HG03575 (cell line): ENCODE measurements at regions not wholly inside any gene's neighbourhood (a gene's known extent, or its start where the extent isn't known, plus 50 kb on each side); places are given as distances from the start of the nearest gene placed in this dataset.

Experiments
- ATAC-seq: cut with Tn5 transposase; IDR thresholded peaks from one replicate; pipeline ENCODE4 v1.9.1; 2021; ENCODE audit not compliant: unreplicated experiment, insufficient number of reproducible peaks, low FRiP score; ENCODE audit errors: extremely low read depth

- peak; percentile 80 for ATAC-seq
Observed at GRCh38 chr6:113642714-113643406, 214.3 kb upstream of the MARCKS start.

GRCh38 chr6:113643407-113643770, 213.8 kb upstream of the MARCKS start:
- ATAC-seq, result no peak

DNA sequence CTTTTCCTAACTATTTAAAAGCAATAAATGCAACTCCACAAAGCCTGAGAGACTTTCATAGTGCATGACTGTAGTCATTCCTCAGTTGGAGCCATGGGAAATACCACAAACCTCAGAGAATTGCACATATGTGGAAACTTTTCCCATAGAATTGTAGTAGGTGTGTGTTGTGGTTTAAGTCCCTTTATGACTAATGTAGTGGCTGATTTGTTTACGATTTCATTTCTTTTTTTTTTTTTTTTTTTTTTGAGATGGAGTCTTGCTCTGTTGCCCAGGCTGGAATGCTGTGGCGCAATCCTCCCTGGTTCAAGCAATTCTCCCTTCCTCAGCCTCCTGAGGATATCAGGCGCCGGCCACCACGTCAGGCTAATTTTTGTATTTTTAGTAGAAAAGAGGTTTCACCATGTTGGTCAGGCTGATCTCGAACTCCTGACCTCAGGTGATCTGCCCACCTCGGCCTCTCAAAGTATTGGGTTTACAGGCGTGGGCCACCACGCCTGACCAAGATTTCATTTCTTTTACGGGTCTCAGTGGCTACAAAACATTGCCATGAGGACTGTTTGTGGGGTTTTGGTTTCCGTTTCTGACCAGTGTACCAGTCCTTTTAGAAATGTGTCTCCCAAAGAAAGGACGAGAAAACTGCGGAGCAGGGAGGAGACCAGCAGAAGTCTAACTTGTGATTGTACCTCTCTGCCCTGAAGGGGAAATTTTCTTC, 212.1 kb upstream of the MARCKS start:
- no peak for ATAC-seq

- no peak for ATAC-seq
Observed at GRCh38 chr6:113645576-113645970, 211.6 kb upstream of the MARCKS start.

DNA sequence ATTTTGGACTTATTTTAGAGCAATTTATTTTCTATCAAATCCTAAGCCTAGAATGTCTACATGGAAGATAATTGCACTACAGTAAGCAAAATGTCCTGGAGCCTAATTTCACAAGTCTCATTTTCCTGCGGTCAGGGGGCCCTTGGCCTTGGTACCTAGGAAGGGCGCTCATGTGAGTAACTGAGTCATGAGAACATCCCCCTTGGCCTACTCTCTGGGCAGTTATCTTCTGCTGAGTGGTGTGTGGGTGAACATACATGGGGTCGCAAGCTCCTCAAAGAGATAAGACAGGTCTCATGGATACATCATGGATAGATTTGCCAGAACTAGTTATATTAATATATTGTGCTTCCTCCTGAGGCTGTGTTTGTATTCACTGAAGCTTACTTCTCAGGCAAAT, 211.2 kb upstream of the MARCKS start:
- ATAC-seq, result no peak

GRCh38 chr6:113646701-113647100, 210.4 kb upstream of the MARCKS start:
- ATAC-seq, result no peak

GRCh38 chr6:113647143-113647889, 209.8 kb upstream of the MARCKS start:
- no peak for ATAC-seq

DNA sequence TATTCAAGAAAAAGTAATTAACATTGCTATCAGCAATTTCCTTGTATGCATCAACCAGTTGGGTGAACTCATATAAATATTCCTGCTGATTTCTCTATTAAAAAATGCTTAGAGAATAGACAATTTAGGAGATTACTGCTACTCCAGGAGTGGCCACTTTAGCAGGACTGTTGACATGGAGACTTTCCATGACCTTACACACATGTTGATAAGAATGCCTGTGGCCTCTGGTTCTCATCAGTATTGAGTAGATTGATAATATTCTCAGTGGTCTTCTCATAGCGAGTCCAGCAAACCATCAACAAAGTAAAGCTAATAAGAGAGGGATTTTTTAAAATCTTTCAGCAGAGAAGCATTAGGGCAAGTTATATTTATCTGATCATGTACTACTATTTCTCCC, 208.4 kb upstream of the MARCKS start:
- no peak for ATAC-seq

- ATAC-seq, result no peak
Observed at GRCh38 chr6:113649276-113649675, 207.9 kb upstream of the MARCKS start.

DNA sequence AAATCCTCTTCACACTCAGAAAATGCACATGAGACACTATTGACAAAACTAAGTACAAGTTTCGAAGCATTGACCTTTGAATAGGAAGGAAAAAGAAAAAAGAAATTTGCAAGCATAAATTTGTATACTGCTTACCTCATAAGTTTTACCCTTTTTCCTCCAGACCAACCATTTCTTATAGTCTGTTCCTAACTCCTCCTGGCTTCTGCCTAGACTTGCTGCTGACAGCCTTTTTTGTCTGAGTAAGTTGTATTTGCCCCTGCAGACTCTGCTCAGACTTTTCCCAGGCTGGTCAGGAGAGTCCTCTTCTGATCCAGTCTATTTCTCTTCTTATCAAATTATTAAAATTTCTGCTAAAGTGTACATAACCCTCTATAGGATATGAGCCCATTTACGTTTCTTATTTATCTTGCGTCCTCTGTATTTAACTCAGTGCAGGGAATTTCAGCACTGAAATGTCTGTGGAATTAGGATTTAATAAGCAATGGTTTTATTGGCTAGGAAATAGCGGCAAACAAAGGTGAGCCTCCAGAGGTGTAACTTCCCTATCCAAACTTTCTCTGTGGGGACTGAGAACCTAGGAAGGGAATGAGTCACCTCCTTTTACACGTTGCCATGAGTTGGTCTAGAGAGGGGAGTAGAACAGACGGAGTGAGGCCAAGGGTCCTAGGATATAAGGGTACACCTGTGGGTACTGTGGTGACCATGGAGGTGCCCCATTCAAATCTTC, 207.1 kb upstream of the MARCKS start:
- no peak for ATAC-seq

- no peak for ATAC-seq
Observed at GRCh38 chr6:113650610-113650979, 206.6 kb upstream of the MARCKS start.

DNA sequence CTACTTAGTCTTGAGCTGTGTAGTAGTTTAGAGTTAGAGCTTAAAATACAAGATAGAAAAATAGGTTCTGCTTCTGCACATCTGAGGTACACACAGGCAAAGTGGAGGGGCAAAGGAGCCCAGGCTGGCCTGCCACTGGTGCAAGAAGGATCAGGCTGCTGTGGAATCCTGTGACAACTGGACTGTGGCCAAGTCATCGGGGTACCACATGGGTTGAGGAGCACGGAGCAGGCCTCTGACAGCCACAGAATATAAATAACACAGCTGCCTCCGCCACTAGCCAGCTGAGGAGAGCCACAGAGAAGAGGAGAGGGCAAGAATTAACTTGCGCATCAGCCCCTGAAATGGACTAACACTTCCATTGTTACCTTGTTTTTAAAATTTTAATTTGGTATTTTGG, 206.0 kb upstream of the MARCKS start:
- ATAC-seq, result no peak

DNA sequence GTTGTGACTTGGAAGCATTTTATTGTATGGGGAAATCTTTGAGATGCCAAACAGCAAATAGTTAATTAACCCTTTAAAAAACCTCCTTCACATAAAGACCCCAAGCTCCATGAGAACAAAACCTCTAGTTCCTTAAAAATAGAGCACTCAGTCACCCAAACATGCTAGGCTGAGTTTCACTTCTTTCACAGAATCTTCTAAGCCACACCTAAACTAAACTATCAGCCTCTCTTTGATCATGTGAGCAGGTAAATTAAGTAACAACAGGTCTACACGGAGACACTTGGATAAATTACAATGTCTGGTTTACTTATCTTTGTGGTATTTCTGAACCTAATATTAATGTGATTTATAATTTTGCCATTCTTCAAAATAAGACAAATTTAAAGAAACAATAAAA, 205.2 kb upstream of the MARCKS start:
- no peak for ATAC-seq

DNA sequence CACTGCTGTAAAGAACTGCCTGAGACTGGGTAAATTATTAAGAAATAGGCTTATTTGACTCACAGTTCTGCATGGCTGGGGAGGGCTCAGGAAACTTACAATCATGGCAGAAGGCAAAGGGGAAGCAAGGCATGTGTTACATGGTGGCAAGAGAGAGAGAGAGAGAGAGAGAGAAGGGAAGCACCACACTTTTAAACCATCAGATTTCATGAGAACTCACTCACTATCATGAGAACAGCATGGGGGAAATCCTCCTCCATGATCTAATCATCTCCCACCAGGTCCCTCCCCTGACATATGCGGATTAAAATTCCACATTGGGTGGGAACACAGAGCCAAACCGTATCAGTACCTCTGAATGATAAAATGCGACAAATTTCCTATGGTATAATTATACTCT, 203.9 kb upstream of the MARCKS start:
- ATAC-seq, result no peak

DNA sequence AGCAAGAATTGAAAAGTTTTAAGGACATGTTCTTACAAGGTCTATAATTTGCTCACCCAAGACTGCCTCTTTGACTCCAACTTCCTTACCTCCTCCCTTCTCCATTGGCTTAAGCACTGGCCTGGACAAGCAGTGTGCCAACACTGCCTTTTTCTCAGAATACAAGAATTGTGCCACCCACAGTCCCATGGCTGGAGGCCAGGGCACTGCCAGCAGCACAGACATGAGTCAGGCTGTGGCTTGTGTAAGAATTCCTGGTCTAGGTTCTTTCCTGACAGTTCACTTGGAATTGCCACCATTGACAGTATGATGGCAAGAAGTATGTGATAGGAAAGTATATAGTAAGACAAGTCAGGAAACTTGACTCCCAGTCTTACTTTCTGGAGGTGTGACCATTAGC, 202.7 kb upstream of the MARCKS start:
- ATAC-seq, result no peak

DNA sequence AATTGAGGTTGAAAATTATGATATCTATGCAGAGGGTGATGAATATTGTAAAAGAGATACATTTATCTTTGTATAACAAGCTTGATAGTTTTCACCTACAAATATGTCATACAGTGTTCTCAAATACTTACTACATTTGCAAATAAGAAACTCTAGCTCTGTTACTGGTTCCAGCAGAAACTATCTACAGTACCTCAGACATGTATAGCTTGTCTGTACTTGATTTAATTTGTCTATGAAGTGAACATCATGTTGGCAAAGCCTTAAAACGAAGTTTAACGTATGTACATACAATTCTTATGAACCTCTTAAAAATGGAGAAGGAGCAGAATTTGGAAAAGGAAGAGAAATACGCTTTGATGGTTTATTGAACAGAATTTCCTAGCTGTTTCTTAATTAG, 201.4 kb upstream of the MARCKS start:
- ATAC-seq, result no peak

DNA sequence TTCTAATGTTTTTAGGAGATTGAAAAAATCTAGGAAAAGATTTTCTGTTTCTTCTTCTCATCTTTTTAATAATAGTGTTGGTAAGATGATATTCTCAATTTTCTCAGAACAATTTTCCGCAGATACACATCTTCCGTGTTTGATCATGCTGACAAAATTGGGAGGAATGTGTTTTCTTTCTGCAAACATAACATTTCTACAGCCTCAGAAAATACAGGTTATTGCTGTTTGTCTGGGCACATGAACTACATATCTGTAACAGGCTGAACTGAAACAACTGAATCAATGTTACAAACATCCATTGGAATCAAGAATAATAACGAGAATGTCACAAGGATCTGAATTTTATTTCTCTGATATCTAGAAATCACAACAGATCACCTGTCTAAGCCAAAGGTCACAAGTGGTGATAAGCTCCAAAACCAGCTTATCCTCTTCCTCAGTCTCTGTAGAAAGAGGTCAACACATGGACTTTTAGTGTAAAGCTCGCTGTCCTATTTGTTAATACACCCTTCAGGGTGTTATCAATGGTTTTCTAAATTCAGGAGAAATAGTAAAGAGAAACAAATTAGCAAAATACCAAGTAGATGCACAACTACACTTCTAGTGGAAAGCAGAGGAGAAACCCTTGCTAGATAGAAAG, 197.3 kb upstream of the MARCKS start:
- no peak for ATAC-seq

DNA sequence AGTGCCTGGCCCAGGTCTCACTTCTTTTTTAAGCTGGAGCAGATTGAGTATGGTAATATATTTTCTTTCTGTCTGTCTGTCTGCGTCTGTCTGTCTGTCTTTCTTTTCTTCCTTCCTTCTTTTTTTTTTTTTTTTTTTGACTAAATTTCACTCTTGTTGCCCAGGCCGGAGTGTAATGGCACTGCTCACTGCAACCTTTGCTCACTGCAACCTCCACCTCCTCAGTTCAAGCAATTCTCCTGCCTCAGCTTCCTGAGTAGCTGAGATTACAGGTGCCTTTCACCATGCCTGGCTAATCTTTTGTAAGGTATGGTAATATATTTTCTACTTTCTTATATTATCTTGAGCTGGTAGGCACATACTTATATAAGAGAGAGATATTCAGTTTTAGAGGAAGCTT, 196.3 kb upstream of the MARCKS start:
- ATAC-seq, result no peak

GRCh38 chr6:113662093-113662665, 195.0 kb upstream of the MARCKS start:
- no peak for ATAC-seq
